Activated CD8-positive, alpha-beta memory T cell treated with anti-CD3 and anti-CD28 coated beads for 1 hour (primary cell): ENCODE measurements at regions not wholly inside any gene's neighbourhood (a gene's known extent, or its start where the extent isn't known, plus 50 kb on each side); places are given as distances from the start of the nearest gene placed in this dataset.
"Not testable (repeated sequence)": the region's sequence is repeated elsewhere in the genome, so short reads cannot be mapped to it uniquely, and the experiment has no call there.

Source experiments
- DNase-seq, 2 donors: peaks; one replicate each; pipeline ENCODE4 v3.0.0-alpha.2; 2020; ENCODE audit warnings: low read depth in 1 of 2; ENCODE audit errors: extremely low read depth in 1 of 2

DNA sequence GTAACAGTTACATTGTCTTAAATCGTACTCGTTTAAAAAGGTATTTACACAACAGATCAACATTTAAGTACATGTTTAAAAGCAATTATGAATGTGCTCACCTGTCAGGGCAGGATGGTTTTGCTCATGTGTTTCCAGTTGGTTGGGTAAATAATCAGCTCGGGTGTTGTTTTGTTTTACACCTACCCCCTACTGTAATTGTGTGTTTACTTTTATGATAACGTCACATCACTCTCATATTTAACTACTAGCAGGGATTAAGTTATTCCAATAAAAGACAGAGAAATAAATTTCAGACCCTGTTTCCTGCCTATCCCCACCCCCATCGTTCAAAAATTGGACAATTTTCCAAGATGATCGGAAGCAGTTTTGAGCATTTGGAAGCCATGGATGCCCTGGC lies 390.2 kb downstream of the SEC14L1 start:
- no peak for DNase-seq

DNA sequence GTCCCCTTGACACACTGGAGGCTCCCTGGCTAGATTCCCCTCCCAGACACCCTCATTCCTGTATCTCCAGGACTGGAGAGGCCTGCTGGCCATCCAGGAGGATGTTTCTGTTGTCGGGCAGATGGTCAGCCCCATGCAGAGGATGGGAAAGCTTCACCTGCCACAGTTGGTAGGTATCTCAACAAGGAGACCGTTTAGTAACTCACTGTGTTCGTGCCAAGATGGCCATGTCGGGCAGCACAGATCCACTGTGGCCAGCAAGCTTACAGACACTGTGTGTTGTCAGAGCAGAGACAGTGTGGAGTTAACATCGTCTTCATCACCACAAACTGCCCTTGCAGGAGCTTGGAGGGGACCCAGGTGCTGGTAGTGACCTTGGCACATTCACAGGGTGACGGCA lies 390.9 kb downstream of the SEC14L1 start:
- DNase-seq = no peak

DNA sequence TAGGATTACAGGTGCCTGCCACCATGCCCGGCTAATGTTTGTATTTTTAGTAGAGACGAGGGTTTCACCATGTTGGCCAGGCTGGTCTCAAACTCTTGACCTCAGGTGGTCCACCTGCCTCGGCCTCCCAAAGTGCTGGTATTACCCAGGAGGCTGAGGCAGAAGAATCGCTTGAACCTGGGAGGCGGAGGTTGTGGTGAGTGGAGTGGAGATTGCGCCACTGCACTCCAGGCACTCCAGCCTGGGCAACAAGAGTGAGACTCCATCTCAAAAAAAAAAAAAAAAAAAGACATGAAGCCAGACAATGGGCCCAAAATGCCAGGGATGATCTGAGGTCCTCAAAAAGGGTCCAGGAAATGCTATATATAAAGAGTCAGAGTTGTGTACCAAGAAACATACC lies 392.9 kb downstream of the SEC14L1 start:
- DNase-seq = not testable (repeated sequence)

DNA sequence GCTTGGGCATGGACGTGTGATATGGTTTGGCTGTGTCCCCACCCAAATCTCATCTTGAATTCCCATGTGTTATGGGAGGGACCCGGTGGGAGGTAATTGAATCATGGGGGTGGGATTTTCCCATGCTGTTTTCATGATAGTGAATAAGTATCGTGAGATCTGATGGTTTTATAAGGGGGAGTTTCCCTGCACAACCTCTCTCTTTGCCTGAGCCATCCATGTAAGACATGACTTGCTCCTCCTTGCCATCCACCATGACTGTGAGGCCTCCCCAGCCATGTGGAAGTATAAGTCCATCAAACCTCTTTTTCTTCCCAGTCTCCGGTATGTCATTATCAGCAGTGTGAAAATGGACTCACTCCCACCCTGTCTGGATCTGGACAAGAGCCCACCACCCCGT lies 393.4 kb downstream of the SEC14L1 start:
- no peak for DNase-seq

DNA sequence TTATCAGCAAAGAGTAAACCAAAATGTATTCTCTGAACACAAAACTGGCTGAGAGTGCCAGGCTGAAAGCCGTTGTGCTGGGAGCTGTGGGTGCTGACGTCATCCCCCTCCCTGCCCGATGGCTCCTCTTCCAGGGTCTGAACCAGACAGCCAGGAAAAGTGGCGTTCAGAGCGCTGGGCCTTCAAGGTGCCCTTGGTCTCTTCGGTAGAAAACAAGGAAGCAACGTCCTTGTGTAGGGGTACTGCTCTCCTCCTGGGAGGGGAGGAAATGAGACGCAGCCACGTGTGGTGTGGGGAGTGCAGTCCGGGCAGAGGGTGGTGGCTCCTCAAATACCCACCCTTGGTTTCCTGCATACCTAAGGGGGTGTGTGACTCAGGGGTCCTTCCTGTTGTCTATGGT lies 394.7 kb downstream of the SEC14L1 start:
- no peak for DNase-seq

DNA sequence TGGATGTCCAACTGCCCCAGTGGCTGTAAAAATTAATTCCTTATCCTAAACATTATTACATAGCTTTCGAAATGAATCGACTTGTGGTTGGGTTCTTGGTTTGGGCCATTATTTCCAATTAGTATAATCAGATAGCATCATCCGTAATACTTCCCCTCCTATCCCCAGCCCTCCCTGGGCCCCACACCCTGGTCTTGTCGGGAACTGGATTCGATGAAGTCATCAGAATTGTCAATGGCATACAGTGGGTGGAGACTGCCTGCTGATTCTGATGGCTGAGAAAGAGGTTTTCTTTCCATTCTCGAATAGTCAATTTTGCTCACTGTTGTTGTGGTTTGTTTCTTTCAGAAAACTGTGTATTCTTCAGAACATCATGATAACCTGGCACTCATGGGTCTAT lies 395.1 kb downstream of the SEC14L1 start:
- no peak for DNase-seq

DNA sequence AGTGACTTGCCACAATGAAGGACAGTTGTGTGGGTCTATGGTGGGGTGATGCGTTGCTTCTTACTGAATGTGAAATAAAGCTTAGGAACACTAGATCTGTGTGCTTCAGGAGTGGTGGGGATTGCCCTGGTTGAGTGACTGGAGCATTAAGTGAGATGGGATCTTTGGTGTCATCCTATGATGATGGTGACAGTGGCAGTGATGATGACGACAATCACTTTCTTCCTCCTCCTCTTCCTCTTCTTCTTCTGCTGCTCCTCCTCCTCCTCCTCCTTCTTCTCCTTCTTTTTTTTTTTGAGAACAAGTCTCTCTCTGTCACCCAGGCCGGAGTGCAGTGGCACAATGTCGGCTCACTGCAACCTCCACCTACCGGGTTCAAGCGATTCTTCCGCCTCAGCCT lies 396.8 kb downstream of the SEC14L1 start:
- DNase-seq = no peak

DNA sequence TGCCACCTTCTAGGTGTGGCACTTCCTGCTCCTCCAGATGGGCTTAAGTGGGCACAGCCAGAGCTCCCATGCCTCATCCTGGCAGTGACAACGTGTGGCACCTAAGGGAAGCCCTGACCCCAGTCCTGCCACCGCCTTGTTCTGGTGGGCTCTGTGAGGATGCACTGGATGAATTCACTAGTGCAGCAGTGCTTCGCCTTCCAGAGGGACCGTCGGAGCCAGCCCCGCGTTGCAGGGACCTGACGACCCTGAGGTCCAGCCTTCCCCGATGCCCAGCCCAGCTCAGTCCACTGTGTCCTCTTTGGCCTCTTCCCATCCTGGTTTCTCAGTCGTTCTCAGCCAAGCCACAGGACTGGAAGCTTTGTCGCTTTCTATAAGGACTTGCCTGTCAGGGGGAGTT lies 399.8 kb downstream of the SEC14L1 start:
- no peak for DNase-seq

DNA sequence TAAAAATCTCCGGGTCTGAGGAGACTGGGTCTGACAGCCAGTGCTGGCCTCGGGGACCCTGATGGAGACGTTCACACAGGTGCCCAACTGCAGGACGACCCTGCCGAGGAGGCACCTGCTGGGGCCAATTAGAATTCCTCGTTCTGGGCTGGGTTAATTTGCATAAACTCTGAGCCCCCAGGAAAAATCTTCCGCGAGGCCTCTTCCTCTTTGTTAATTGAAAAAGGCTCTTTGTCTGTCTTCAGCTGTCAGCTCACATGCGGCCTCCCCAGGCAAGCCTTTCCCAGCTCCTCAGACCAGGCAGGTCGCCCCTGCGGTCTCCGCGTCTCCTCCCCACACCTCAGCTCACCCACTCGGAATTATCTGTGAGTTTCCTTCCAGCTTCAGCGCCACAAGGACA lies 400.2 kb downstream of the SEC14L1 start:
- DNase-seq = no peak

DNA sequence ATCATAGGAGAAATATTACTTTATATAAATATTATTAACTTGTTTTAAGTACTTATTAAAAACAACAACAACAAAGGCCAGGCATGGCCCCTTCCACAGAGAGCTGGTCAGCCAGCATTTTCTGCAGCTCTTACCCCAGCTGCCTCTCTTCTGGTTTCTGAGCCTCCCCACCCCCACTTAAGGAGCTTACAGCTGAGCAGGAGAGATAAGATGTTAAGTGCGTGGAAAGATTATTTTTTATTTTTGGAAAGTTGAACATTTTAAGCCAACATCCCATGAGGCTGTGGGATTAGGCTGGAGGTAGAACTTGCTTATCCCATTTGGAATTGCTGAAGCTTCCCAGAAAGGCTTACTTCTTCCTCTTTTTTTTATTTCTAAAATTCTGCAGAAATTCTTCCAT lies 401.2 kb downstream of the SEC14L1 start:
- no peak for DNase-seq

DNA sequence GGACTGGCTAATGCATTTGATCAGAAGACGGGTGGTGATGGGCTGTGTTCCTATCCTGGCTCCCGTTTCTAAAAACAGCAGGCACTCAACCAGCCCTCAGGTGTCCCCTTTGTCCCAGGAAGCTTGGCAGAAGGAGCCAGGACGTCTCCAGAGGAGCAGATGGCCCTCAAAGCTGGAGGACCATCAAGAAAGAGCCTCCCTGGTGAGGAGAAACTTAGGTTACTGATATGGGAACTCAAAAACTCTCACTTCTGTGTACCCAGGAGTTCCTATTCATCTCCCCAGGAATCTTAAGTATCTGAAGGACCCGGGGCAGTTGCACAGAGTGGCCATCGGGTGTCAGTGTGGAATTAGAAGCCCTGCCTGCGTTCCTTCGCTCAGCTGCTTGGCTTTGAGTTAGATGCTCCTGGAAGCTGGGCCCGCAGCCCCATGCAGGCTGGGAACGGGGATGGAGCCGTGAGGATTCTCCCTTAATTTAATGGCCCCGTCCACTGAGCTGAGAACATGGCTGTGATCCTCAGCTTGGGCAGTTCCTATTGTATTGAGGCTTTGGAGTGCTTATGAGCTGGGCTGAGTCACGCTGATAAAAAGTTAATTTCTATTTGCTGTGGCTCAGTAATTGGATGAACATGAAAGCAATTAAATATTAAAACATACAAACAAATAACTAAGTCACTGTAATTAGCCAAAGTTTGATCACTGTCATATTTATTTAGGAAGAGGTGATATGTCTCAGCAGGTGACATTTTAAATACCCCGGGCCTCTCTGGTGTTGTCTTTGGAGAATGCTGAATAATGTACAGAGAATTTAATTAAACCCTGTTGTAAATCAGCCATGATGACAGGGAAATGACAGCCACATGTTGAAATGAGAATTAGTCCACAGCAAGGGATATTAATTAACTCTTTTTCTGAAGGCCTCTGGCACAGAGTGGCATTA lies 402.1 kb downstream of the SEC14L1 start:
- DNase-seq = peak; percentile 24 to 46

DNA sequence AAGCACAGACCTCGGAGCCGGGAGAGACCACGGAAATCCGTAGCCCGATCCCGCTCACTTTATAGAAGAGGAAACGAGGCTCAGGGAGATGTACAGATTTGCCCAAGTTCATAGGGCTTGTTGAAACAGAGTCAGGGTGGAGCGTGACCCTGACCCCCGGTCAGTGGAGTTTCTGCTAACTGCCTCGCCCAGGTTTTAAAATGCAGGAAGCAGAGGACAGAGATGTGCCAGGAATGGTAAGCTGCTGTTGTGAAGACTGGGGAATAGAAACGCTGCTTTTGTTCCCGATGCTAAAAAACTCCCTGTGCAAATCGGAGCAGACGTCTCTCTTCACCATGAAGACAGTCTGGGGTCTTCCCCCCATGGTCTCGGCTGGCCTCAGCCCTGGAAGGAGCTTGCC lies 403.0 kb downstream of the SEC14L1 start:
- no peak for DNase-seq

DNA sequence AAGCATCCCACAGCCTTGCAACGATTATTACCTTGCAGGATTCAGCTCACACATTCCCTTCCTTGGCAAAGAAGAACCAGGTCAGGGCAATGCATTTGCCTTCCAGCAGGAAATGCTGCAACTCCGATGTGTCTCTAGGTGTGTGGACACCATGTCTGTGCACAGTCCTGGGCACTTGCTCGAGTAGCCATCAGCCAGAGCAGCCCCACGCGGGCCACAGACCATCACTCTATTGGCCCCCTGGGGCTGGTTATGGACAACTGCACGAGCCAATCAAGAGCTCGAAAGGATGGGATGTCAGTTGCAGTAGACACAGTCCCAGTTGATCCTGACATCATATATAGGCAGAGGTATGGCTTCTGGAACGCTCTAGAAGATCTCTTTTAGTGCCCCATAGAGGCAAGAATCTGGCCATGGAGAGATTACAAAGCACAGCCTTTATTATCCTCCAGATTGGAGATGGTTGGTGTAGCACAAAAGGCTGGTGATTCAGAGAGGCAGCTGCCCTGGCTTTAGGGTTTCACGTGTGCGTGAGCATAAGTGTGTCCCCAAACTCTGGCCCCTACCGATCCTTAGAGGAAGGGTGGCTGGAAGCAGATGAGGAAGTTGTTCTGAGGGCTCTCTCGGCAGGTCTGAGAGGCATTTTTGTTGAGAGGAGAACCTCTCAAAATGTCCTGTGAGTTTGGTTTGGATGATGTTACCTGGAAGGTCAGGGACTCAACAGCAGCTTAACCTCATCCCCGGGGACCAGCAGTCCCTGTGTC lies 403.8 kb downstream of the SEC14L1 start:
- no peak for DNase-seq

DNA sequence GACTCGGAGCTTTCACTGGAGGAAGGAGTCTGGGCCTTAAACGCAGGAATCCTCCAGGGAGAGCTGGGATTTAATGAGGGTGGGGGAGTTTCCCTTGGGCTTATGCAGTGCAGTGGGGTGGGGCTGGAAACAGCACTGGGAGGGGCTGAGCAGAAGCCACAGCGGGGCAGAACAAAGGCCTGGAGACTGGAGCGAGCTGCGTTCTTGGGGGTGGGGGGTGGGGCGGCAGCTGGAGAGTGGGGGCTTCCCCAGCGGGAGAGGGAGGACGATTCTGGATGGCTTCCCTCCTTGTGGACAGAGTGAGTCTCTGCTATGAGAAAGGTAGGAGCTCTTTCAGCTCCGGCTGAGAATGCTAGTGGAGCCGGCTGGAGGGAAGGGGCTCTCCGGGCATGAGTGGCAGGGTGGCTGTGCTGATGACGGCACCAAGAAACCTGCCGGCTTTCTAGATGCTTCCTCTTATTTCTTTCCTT lies 406.0 kb downstream of the SEC14L1 start:
- no peak for DNase-seq

DNA sequence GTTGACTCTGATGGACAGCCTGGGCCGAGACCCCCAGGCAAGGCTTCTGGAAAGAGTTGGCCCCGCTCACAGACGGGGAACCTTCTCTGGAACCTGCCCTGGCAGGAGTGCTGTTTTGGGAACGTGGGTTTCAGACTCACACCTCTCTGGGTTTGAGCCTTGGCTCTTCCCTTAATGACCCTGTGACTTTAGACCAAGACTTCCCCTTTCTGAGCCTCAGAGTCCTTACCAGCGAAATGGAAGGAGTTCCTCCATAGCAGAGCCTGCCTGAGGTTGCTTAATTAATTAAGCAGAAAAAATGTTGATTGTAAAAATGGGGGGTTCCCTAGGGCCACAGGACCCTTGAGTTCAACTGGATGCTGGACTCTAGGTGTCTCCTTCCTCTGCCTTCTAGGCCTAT lies 408.2 kb downstream of the SEC14L1 start:
- DNase-seq = no peak

DNA sequence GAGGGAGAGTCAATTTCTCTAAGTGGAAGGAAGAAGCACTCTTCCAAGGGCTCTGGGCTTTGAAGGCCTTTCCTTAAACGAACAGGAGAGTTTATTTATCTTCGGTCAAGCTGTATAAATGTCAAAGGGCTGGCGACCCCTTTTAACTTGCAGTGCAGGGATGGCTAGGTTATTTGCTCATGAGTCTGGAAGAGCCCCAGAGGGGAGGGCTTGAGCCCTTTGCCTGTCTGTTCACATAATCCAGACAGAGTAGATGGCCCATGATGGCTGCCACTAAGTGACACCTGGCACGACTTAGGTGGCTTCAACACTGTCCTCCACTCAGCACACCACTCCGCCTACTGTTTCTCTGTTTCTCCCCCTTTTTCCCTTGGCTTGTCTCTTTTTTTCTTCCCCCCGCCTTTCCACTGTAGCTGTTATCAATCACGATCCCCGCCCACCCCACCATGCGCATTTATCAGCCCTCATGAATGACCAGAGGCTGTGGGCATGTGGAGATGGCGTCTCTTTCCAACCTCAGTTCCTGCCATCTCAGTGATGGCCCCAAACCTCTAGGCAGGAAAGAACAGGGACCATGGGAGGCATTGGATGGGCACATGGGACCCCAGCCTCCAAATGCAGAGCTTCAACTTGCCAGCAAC lies 408.7 kb upstream of the TNRC6C start:
- DNase-seq = no peak

DNA sequence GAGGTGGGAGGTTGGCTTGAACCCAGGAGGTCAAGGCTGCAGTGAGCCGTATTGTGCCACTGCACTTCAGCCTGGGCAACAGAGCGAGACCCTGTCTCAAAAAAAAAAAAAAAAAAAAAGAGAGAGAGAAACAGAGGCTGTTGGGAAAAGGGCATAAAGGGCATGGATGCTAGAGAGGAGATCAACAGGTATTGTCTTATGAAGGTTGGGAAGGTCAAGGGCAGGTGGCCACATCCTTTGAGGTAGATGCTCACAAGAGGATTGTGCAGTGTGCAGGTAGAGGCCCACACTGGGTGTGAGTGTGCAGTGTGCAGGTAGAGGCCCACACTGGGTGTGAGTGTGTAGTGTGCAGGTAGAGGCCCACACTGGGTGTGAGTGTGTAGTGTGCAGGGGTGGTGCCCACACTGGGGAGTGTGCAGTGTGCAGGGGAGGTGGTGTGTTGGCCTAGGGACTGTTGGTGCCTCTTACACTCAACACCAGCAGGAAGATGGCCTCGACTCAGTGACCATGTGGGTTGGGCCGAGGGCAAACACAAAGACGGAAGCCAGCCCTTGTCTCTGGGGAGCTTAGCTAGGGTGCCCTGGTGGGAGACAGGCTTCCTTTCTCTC lies 404.9 kb upstream of the TNRC6C start:
- no peak for DNase-seq

DNA sequence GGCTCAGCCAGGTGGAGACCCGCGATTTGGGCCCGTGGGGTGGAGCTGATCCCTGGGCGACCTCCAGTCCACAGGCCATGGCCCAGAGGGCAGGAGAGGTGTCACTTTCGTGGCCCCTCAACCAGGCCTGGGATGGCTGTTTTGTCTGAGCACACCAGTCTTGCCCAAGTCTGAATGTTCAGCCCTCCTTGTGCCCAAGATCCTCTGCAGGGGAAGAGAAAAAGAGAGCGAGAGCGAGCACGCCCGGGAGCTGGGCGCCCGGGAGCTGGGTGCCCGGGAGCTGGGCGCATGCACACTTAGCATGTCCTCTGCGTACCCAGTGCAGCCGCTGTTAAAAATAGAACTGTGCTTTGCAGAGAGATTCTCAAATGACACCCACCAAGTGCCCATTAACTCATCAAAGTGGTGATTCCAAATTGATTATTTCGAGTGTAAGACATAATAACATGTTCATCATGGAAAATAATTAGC lies 403.3 kb upstream of the TNRC6C start:
- DNase-seq = no peak

DNA sequence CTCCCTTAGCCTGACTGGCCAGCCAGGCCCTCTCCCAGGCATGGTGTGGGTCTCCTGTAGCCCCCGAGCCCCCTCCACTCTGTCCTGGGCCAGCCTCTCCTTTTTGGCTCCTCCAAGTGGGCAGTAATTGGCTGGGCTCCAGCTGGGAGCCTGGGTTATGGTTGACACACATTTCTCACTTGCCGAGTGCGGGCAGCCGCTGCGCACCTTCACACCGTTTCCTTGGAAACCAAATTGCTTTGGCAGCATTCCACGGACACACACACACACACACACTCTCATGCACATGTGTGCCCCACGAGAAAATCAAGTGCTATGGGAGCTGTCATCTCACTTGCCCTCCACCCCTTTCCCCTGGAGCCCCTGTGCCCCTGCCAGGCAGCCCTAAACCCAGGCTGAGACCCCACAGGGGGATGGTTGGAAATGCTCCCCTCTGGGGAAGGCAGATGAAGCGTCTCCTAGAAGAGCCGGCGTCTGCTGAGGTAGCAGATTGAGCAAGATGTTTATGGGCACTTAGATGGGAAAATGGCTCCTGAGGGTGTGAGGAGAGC lies 402.7 kb upstream of the TNRC6C start:
- no peak for DNase-seq

DNA sequence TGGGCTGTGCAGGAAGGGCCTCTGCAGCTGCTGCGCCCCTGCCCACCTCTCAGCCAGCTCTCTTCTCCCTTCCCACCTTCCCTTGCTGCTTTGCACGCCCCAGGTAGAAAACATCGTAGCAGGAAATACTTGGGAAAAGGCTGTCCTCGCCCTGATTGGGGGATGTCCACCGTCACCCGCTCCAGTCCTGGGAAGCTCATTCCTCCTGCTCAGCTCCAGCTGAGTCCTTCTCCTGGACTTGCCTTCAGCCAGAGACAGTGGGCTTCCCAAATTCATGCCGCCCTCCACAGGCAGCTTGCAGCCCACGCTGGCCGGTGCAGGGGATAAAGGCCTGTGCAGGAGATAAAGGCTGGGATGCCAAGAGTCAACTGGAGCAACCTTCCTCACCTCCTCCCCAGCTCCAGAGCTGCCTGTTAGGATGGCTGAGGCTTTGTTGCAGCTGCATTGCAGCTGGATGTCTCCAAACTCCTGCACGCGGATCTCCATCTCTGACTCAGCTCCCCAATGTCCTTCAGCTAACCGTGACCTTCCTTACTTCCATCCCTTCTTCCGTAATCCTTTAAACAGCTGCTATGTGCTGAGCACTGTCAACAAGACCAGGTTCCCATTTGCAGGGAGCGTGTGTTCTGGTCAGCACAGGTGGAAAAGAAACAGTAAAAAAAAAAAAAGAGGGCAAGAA lies 402.0 kb upstream of the TNRC6C start:
- no peak for DNase-seq
